ENCODE measurements at regions not wholly inside any gene's neighbourhood (a gene's known extent, or its start where the extent isn't known, plus 50 kb on each side); places are given as distances from the start of the nearest gene placed in this dataset.

GRCh38 chr2:225131898-225132297, 89.6 kb upstream of the DOCK10 start:
- Histone ChIP-seq H3K4me3 (ENCODE audit: control insufficient read depth in 2 of 3, extremely low read depth in 1 of 3, insufficient read depth in 2 of 3, low read depth in 1 of 3, low read length in 3 of 3) (no peak overlapping the region), H3K79me2 (ENCODE audit: control insufficient read depth, insufficient read depth, low read length) (no peaks in the 10 kb centered on the region), H3K9me1 (ENCODE audit: control insufficient read depth, extremely low read depth, insufficient read depth, low read length) (no peaks in the 10 kb centered on the region), H3K4me2 (ENCODE audit: control insufficient read depth, extremely low read depth, insufficient read depth, low read depth, low read length) (no peak overlapping the region), H2AFZ (ENCODE audit: control insufficient read depth, low read length) (no peak overlapping the region), H3K36me3 (ENCODE audit: control insufficient read depth in 2 of 2, extremely low read depth in 1 of 2, insufficient read depth in 2 of 2, low read length in 2 of 2) (no peaks in the 10 kb centered on the region), H3K9ac (ENCODE audit: control insufficient read depth, extremely low read depth, insufficient read depth, low read length) (no peak overlapping the region), H3K9me3 (ENCODE audit: control insufficient read depth, low read depth, low read length) (no peaks in the 10 kb centered on the region), H4K20me1 (ENCODE audit: control insufficient read depth, extremely low read depth, insufficient read depth, low read length) (no peaks in the 10 kb centered on the region), H3K4me1 (ENCODE audit: control insufficient read depth, extremely low read depth, insufficient read depth, low read length) (no peaks in the 10 kb centered on the region), H3K27ac (ENCODE audit: control insufficient read depth, insufficient read depth, low read length) (no peak overlapping the region), H3K27me3 (ENCODE audit: control insufficient read depth, extremely low read depth, insufficient read depth, low read length) (no peaks in the 10 kb centered on the region)
- TF ChIP-seq CTCF (optimal IDR thresholded peaks at IDR 0.05 in 1 of 3, IDR thresholded peaks at IDR 0.05 in 1 of 3, conservative IDR thresholded peaks at IDR 0.05 in 1 of 3; ENCODE audit: extremely low read depth in 1 of 3, insufficient read depth in 2 of 3, low read length in 3 of 3) = no peak
- TF ChIP-seq EZH2 (IDR thresholded peaks at IDR 0.05; ENCODE audit: low read length) = no peak
- DNase-seq (ENCODE audit: low read depth, low spot score) (no peak), FAIRE-seq (no peak)
- dilution Hi-C loops (cut with MboI; ENCODE audit: extremely low pct_ligation_motif_present, low sequenced_read_pairs) = no loop called here

- no peaks in the 10 kb centered on the region for H3K27me3 ChIP-seq (ENCODE audit: control insufficient read depth, extremely low read depth, insufficient read depth, low read length)
- H3K4me2 ChIP-seq (ENCODE audit: control insufficient read depth, extremely low read depth, insufficient read depth, low read depth, low read length) = no peak overlapping the region
- H3K4me1 ChIP-seq (ENCODE audit: control insufficient read depth, extremely low read depth, insufficient read depth, low read length) = no peaks in the 10 kb centered on the region
- H2AFZ ChIP-seq (ENCODE audit: control insufficient read depth, low read length) = no peak overlapping the region
- no peak for TF ChIP-seq EZH2 (IDR thresholded peaks at IDR 0.05; ENCODE audit: low read length)
- TF ChIP-seq CTCF (optimal IDR thresholded peaks at IDR 0.05 in 1 of 3, IDR thresholded peaks at IDR 0.05 in 1 of 3, conservative IDR thresholded peaks at IDR 0.05 in 1 of 3; ENCODE audit: extremely low read depth in 1 of 3, insufficient read depth in 2 of 3, low read length in 3 of 3) = no peak
- no peaks in the 10 kb centered on the region for H3K79me2 ChIP-seq (ENCODE audit: control insufficient read depth, insufficient read depth, low read length)
- no peaks in the 10 kb centered on the region for H3K9me1 ChIP-seq (ENCODE audit: control insufficient read depth, extremely low read depth, insufficient read depth, low read length)
- no peak for FAIRE-seq
- no peak for DNase-seq (ENCODE audit: low read depth, low spot score)
- dilution Hi-C loops (cut with MboI; ENCODE audit: extremely low pct_ligation_motif_present, low sequenced_read_pairs) = no loop called here
- H4K20me1 ChIP-seq (ENCODE audit: control insufficient read depth, extremely low read depth, insufficient read depth, low read length) = no peaks in the 10 kb centered on the region
- H3K9ac ChIP-seq (ENCODE audit: control insufficient read depth, extremely low read depth, insufficient read depth, low read length) = no peak overlapping the region
- no peak overlapping the region for H3K4me3 ChIP-seq (ENCODE audit: control insufficient read depth in 2 of 3, extremely low read depth in 1 of 3, insufficient read depth in 2 of 3, low read depth in 1 of 3, low read length in 3 of 3)
- H3K27ac ChIP-seq (ENCODE audit: control insufficient read depth, insufficient read depth, low read length) = no peak overlapping the region
- H3K36me3 ChIP-seq (ENCODE audit: control insufficient read depth in 2 of 2, extremely low read depth in 1 of 2, insufficient read depth in 2 of 2, low read length in 2 of 2) = no peaks in the 10 kb centered on the region
- no peaks in the 10 kb centered on the region for H3K9me3 ChIP-seq (ENCODE audit: control insufficient read depth, low read depth, low read length)
These were observed 87.8 kb upstream of the DOCK10 start for GRCh38 chr2:225130093-225130492.

Data from keratinocyte (primary cell).